Uterus (tissue), 2 donors: ENCODE measurements at regions not wholly inside any gene's neighbourhood (a gene's known extent, or its start where the extent isn't known, plus 50 kb on each side); places are given as distances from the start of the nearest gene placed in this dataset.

Experiments
- CTCF ChIP-seq, 4 experiments: fragments of 200-600 bp in 2 of 4; fragments of 450-650 bp in 2 of 4; sonication (generic) in 2 of 4; IDR thresholded peaks; one replicate each; pipeline ENCODE4 v1.5.1; 2016 to 2019; ENCODE audit warnings: antibody characterized with exemption in 4 of 4, mild to moderate bottlenecking in 2 of 4, moderate library complexity in 1 of 4
- POLR2A ChIP-seq, 2 donors: fragments of 450-650 bp; IDR thresholded peaks; one replicate each; pipeline ENCODE4 v1.6.1; 2016; ENCODE audit warnings: antibody characterized with exemption in 2 of 2, mild to moderate bottlenecking in 1 of 2, moderate library complexity in 1 of 2

GRCh38 chr4:14842964-14843630, 159.2 kb upstream of the CPEB2 start:
- TF ChIP-seq CTCF (IDR thresholded peaks at IDR 0.05) (no peak), POLR2A (IDR thresholded peaks at IDR 0.05) (no peak)
